GM18519 (cell line): ENCODE measurements at regions not wholly inside any gene's neighbourhood (a gene's known extent, or its start where the extent isn't known, plus 50 kb on each side); places are given as distances from the start of the nearest gene placed in this dataset.

Source experiments
- ATAC-seq: cut with Tn5 transposase; IDR thresholded peaks from one replicate; pipeline ENCODE4 v1.9.1; 2021; ENCODE audit warnings: mild to moderate bottlenecking, moderate library complexity; ENCODE audit not compliant: unreplicated experiment, low FRiP score

DNA sequence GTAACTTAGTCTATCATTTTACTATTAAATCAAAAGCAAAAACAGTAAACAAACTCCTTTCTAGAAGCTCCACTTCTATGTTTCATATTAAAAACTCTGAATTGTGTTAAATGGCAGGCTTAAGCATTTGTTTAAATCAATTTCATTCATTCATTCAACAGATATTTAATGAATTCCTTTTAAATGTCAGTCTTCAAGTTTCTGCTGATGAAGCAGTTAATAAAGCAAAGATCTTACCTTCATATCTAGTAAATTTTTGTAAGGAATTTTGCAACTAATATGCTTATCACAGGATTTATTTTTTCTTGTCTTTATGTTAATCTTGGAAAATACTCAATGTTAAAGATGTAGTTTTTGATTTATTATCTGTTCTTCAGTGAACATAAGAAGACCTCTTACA is 54.1 kb upstream of the RGS18 start:
- no peak for ATAC-seq

DNA sequence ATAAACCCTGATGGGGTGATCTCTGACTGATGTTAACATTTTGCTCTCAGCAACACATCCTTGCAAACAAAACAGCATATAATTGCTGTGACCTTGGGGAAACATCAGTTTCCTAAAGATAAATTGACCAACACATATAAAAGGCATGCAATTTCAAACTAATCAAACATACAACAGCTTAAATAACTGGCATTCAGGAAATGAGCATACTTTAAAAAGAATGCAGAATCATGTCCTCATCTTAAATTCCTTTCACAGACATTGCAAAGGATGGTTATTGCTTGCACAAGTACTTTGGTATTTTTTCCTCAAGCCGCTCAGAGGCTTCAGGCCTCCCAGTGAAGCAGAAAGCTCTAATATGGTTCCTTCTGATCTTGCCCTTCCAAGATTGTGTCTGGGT is 53.4 kb upstream of the RGS18 start:
- no peak for ATAC-seq

DNA sequence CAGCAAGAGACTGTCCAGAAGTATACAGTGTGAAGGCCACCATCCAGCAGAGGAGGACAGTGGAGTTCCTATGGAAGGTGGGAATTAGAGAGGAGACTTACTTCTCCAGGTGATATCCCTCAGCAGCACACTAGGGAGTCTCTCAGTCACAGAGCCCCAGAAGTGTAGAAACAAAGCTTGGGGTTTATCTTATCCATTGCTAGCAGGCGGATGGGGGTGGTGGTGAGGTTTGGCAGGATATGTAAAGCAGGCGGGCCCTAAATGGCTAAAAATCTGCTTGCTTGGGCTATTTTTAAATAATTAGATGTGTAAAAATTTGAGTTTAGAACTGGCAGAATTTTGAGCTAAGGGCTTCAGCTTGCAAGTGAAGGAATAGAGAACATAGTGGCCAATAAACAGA is 50.1 kb upstream of the RGS18 start:
- ATAC-seq = no peak
